Colonic mucosa (tissue), 4 donors: ENCODE measurements at regions not wholly inside any gene's neighbourhood (a gene's known extent, or its start where the extent isn't known, plus 50 kb on each side); places are given as distances from the start of the nearest gene placed in this dataset.

Experiments
- DNase-seq: peaks from one replicate; pipeline ENCODE4 v3.0.0-alpha.2; 2020
- H3K27ac ChIP-seq: fragments of 200-600 bp; one replicate; pipeline ENCODE4 v1.8.0; 2021
- H3K27me3 ChIP-seq: fragments of 200-600 bp; one replicate; pipeline ENCODE4 v1.8.0; 2021
- H3K36me3 ChIP-seq: fragments of 200-600 bp; one replicate; pipeline ENCODE4 v1.8.0; 2021
- H3K4me1 ChIP-seq: fragments of 200-600 bp; one replicate; pipeline ENCODE4 v1.8.0; 2021; ENCODE audit warnings: mild to moderate bottlenecking
- H3K4me3 ChIP-seq: fragments of 200-600 bp; one replicate; pipeline ENCODE4 v1.8.0; 2021
- H3K9ac ChIP-seq, 2 donors: one replicate each; pipeline ENCODE4 v1.7.0; 2013; ENCODE audit warnings: control low read depth in 2 of 2, low read depth in 2 of 2, low read length in 2 of 2
- H3K9me3 ChIP-seq: fragments of 200-600 bp; one replicate; pipeline ENCODE4 v1.8.0; 2021
- intact Hi-C: fragments of 100-400 bp; cut with DNase I; formaldehyde crosslinking; loops from one replicate; pipeline ENCODE4 v1.14.1; 2022
- TF ChIP-seq, protein P1 (sequence below): fragments of 200-600 bp; IDR thresholded peaks from one replicate; pipeline ENCODE4 v1.8.0; 2022; ENCODE audit warnings: antibody characterized with exemption, mild to moderate bottlenecking
- donor health status: healthy.
- donor health status: DM: no; HTN: no; CAD: no.
- donor health status: DM: no; HTN: no; CAD: no.

GRCh38 chr5:107268241-107268640 is 402.5 kb downstream of the EFNA5 start:
- DNase-seq: no peak
- Histone ChIP-seq H3K9me3 (no peaks in the 10 kb centered on the region), H3K4me3 (no peak overlapping the region), H3K27me3 (no peaks in the 10 kb centered on the region), H3K4me1 (no peaks in the 10 kb centered on the region), H3K9ac (no peak overlapping the region), H3K36me3 (no peaks in the 10 kb centered on the region), H3K27ac (no peak overlapping the region)
- TF ChIP-seq, protein P1, sequence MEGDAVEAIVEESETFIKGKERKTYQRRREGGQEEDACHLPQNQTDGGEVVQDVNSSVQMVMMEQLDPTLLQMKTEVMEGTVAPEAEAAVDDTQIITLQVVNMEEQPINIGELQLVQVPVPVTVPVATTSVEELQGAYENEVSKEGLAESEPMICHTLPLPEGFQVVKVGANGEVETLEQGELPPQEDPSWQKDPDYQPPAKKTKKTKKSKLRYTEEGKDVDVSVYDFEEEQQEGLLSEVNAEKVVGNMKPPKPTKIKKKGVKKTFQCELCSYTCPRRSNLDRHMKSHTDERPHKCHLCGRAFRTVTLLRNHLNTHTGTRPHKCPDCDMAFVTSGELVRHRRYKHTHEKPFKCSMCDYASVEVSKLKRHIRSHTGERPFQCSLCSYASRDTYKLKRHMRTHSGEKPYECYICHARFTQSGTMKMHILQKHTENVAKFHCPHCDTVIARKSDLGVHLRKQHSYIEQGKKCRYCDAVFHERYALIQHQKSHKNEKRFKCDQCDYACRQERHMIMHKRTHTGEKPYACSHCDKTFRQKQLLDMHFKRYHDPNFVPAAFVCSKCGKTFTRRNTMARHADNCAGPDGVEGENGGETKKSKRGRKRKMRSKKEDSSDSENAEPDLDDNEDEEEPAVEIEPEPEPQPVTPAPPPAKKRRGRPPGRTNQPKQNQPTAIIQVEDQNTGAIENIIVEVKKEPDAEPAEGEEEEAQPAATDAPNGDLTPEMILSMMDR: no peak
- intact Hi-C loops: no loop called here

DNA sequence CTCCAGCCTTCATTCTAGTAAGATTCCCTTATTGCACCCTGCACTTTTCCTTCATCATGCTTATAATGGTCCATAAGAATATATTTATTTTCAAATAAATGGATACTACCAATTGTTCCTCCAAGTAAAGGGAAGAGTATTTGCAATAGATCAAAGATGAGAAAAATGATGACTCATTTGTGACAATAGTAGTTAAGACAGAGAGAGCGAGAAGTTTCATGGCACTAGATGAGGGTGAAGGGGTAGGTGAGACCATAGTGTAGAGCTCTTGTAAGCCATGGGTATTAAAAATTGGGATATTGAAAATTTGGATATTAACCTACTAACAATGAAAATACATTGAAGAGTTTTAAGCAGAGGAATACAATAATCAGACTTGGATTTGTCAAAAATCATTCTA is 404.6 kb downstream of the EFNA5 start:
- TF ChIP-seq, protein P1: no peak
- Histone ChIP-seq H3K27me3 (no peaks in the 10 kb centered on the region), H3K9ac (no peak overlapping the region), H3K4me1 (no peaks in the 10 kb centered on the region), H3K9me3 (no peaks in the 10 kb centered on the region), H3K36me3 (no peaks in the 10 kb centered on the region), H3K4me3 (no peak overlapping the region), H3K27ac (no peak overlapping the region)
- intact Hi-C loops: no loop called here
- no peak for DNase-seq

- Histone ChIP-seq H3K4me1 (no peaks in the 10 kb centered on the region), H3K9ac (no peak overlapping the region), H3K27ac (no peak overlapping the region), H3K4me3 (no peak overlapping the region), H3K9me3 (no peaks in the 10 kb centered on the region), H3K27me3 (no peaks in the 10 kb centered on the region), H3K36me3 (no peaks in the 10 kb centered on the region)
- TF ChIP-seq, protein P1: no peak
- no peak for DNase-seq
- intact Hi-C loops: no loop called here
Observed at GRCh38 chr5:107265193-107265592, 405.5 kb downstream of the EFNA5 start.

- no peak overlapping the region for H3K27ac ChIP-seq
- no peak for DNase-seq
- no peaks in the 10 kb centered on the region for H3K4me1 ChIP-seq
- intact Hi-C loops: no loop called here
- H3K9ac ChIP-seq: no peak overlapping the region
- TF ChIP-seq, protein P1: no peak
- no peaks in the 10 kb centered on the region for H3K27me3 ChIP-seq
- H3K9me3 ChIP-seq: no peaks in the 10 kb centered on the region
- no peaks in the 10 kb centered on the region for H3K36me3 ChIP-seq
- H3K4me3 ChIP-seq: no peak overlapping the region
Observed at GRCh38 chr5:107263387-107264018, 407.2 kb downstream of the EFNA5 start.

DNA sequence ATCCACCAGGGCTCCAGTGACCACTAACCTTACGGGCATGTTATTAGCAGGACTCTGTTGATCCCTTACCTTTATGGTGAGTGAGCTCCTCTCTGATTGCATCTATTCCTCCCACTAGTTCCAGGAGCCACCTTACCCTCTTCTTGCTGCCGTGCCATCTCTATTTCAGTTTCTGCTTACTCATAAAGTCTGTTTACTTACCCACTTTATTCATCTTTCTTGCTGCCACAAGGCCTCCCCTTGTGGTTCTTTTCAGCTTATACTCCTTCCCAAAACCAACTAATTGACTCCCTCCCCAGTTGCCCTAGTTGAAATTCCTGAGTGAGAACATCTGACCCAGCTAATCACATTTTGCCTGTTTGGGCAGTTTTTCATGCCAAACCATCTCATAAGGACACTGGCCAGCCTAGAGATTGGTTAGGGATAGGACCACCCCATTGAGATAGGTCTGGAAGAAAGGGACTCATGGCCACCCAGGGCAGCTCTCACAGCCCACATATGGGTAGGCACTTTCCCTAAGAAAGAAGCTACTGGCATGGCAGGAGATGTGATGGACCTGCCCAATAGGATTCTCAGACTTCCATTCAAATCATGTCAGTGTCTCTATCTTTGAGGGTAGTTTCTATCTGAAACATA is 412.7 kb downstream of the EFNA5 start:
- TF ChIP-seq, protein P1: no peak
- Histone ChIP-seq H3K27me3 (no peaks in the 10 kb centered on the region), H3K36me3 (no peaks in the 10 kb centered on the region), H3K4me3 (no peak overlapping the region), H3K9ac (no peak overlapping the region), H3K4me1 (no peaks in the 10 kb centered on the region), H3K9me3 (no peaks in the 10 kb centered on the region), H3K27ac (no peak overlapping the region)
- intact Hi-C loops: no loop called here
- DNase-seq: no peak
